ENCODE measurements at regions not wholly inside any gene's neighbourhood (a gene's known extent, or its start where the extent isn't known, plus 50 kb on each side); places are given as distances from the start of the nearest gene placed in this dataset.

- Histone ChIP-seq H3K23me2 (ENCODE audit: insufficient read length, low read depth, low read length, poor library complexity, severe bottlenecking) (no peaks in the 10 kb centered on the region), H3K79me2 (ENCODE audit: insufficient read depth, low read length) (no peaks in the 10 kb centered on the region), H3K27me3 (ENCODE audit: insufficient read depth, low read length) (no peaks in the 10 kb centered on the region), H3K9ac (ENCODE audit: extremely low read depth, insufficient read length, low read length) (no peak overlapping the region), H3K79me1 (ENCODE audit: insufficient read depth, low read depth, low read length, poor library complexity, severe bottlenecking) (no peaks in the 10 kb centered on the region), H4K8ac (replicated peaks; ENCODE audit: insufficient read length, low read depth, low read length) (no peak overlapping the region), H2BK20ac (ENCODE audit: low read depth, low read length, poor library complexity, severe bottlenecking) (no peak overlapping the region), H2BK15ac (ENCODE audit: low read depth, low read length) (no peak overlapping the region), H3K4me1 (ENCODE audit: insufficient read depth, low read length) (no peaks in the 10 kb centered on the region), H2AK5ac (ENCODE audit: insufficient read length, low read length) (no peak overlapping the region), H3K23ac (ENCODE audit: insufficient read length, low read depth, low read length) (no peak overlapping the region), H2BK5ac (ENCODE audit: insufficient read length, low read length) (no peak overlapping the region), H3K4ac (ENCODE audit: low read depth, low read length) (no peak overlapping the region), H3T11ph (ENCODE audit: low read length) (no peak overlapping the region), H4K5ac (ENCODE audit: insufficient read length, low read depth, low read length) (no peak overlapping the region), H3K27ac (ENCODE audit: insufficient read length, low read depth, low read length) (no peak overlapping the region), H3K14ac (ENCODE audit: insufficient read depth, low read length) (no peak overlapping the region), H3K4me2 (ENCODE audit: insufficient read depth, insufficient read length, low read length) (no peak overlapping the region), H4K20me1 (ENCODE audit: control insufficient read depth, insufficient read depth, insufficient read length) (no peaks in the 10 kb centered on the region), H3K18ac (ENCODE audit: insufficient read length, low read depth, low read length) (no peak overlapping the region), H4K91ac (ENCODE audit: insufficient read length, low read depth, low read length) (no peak overlapping the region), H2AFZ (ENCODE audit: low read length) (no peak overlapping the region), H2BK12ac (ENCODE audit: insufficient read length, low read depth, low read length) (no peak overlapping the region), H3K56ac (ENCODE audit: insufficient read length, low read depth, low read length) (no peak overlapping the region), H3K9me3 (ENCODE audit: control insufficient read depth, low read depth, low read length) (no peaks in the 10 kb centered on the region), H2BK120ac (ENCODE audit: low read depth, low read length, poor library complexity, severe bottlenecking) (no peak overlapping the region)
- Mint-ChIP-seq H3K4me1 (peaks cover 8 to 13% of the 10 kb centered on the region in 2 experiments), H3K9me3 (peaks cover 3 to 5% of the 10 kb centered on the region in 2 experiments; a peak in 3 of 5 replicates), H3K27me3 (ENCODE audit: low read depth) (peaks cover 46% of the 10 kb centered on the region), H3K27ac (no peak overlapping the region), H3K36me3 (ENCODE audit: insufficient read depth in 1 of 3, low read depth in 3 of 3) (peaks cover 0 to 3% (median 0%) of the 10 kb centered on the region in 3 experiments; a peak in 2 of 7 replicates), H3K4me3 (no peak overlapping the region)
- no peak for DNase-seq
- WGBS (ENCODE audit: extremely low coverage, insufficient read length, low lambda C conversion rate): no CpG with 5 or more reads among the region's 2 CpGs
- TF ChIP-seq, protein P1, sequence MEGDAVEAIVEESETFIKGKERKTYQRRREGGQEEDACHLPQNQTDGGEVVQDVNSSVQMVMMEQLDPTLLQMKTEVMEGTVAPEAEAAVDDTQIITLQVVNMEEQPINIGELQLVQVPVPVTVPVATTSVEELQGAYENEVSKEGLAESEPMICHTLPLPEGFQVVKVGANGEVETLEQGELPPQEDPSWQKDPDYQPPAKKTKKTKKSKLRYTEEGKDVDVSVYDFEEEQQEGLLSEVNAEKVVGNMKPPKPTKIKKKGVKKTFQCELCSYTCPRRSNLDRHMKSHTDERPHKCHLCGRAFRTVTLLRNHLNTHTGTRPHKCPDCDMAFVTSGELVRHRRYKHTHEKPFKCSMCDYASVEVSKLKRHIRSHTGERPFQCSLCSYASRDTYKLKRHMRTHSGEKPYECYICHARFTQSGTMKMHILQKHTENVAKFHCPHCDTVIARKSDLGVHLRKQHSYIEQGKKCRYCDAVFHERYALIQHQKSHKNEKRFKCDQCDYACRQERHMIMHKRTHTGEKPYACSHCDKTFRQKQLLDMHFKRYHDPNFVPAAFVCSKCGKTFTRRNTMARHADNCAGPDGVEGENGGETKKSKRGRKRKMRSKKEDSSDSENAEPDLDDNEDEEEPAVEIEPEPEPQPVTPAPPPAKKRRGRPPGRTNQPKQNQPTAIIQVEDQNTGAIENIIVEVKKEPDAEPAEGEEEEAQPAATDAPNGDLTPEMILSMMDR (conservative IDR thresholded peaks at IDR 0.05): no peak
These were observed 204.2 kb downstream of the TBX5 start for GRCh38 chr12:114201794-114202193.
